Neural progenitor cell (in vitro differentiated cells): ENCODE measurements at regions not wholly inside any gene's neighbourhood (a gene's known extent, or its start where the extent isn't known, plus 50 kb on each side); places are given as distances from the start of the nearest gene placed in this dataset.

Experiments used
- CTCF ChIP-seq: fragments of 200-600 bp; sonication (generic); IDR thresholded peaks from 2 replicates; pipeline ENCODE4 v1.5.1; 2017; ENCODE audit warnings: antibody characterized with exemption, mild to moderate bottlenecking
- EZH2 ChIP-seq: fragments of 200-600 bp; sonication (generic); IDR thresholded peaks from 2 replicates; pipeline ENCODE4 v1.6.1; 2017; ENCODE audit warnings: antibody characterized with exemption, mild to moderate bottlenecking, moderate library complexity
- EZH2phosphoT487 ChIP-seq: fragments of 200-600 bp; sonication (generic); IDR thresholded peaks from 2 replicates; pipeline ENCODE4 v1.6.1; 2017; ENCODE audit warnings: antibody characterized with exemption

- TF ChIP-seq CTCF, result no peak
- no peak for TF ChIP-seq EZH2phosphoT487
- TF ChIP-seq EZH2, result no peak
Observed at GRCh38 chr17:63354256-63354655, 91.8 kb downstream of the CYB561 start.
